Epithelial cell of prostate (primary cell): ENCODE measurements at regions not wholly inside any gene's neighbourhood (a gene's known extent, or its start where the extent isn't known, plus 50 kb on each side); places are given as distances from the start of the nearest gene placed in this dataset.
A peak's percentile ranks its signal among the peaks of the same experiment; 100 is the strongest.

Experiments
- DNase-seq: peaks from one replicate; pipeline ENCODE4 v3.0.0-alpha.2; 2011; ENCODE audit warnings: low read depth, low spot score
- H3K27ac ChIP-seq: fragments of 450-650 bp; 2 replicates; pipeline ENCODE4 v1.5.1; 2017; ENCODE audit warnings: mild to moderate bottlenecking

- DNase-seq = no peak
- no peak overlapping the region for H3K27ac ChIP-seq
Measured at GRCh38 chr21:28554660-28555475, 437.8 kb downstream of the LTN1 start.

- no peak for DNase-seq
- no peak overlapping the region for H3K27ac ChIP-seq
Measured at GRCh38 chr21:28550057-28550825, 442.4 kb downstream of the LTN1 start.

- no peak for DNase-seq
Measured at GRCh38 chr21:28548291-28548690, 444.4 kb downstream of the LTN1 start.

GRCh38 chr21:28547766-28548165 is 444.9 kb downstream of the LTN1 start:
- DNase-seq = no peak
- H3K27ac ChIP-seq = no peak overlapping the region

More at GRCh38 chr21:28548291-28548690, 444.4 kb downstream of the LTN1 start:
- H3K27ac ChIP-seq = no peak overlapping the region

GRCh38 chr21:28543975-28544374 is 448.7 kb downstream of the LTN1 start:
- no peak for DNase-seq
- no peak overlapping the region for H3K27ac ChIP-seq

- no peak overlapping the region for H3K27ac ChIP-seq
- DNase-seq = no peak
Measured at GRCh38 chr21:28541371-28542112, 451.1 kb downstream of the LTN1 start.

GRCh38 chr21:28540514-28540913 is 452.2 kb downstream of the LTN1 start:
- H3K27ac ChIP-seq = no peak overlapping the region

GRCh38 chr21:28539623-28539988 is 453.1 kb downstream of the LTN1 start:
- peak overlapping the region; percentile 27 for H3K27ac ChIP-seq
- no peak for DNase-seq

More at GRCh38 chr21:28540514-28540913, 452.2 kb downstream of the LTN1 start:
- no peak for DNase-seq

- peak; percentile 53 for DNase-seq
- H3K27ac ChIP-seq = peak overlapping the region; percentile 27
Measured at GRCh38 chr21:28538987-28539622, 453.6 kb downstream of the LTN1 start.

GRCh38 chr21:28537371-28538079 is 455.2 kb downstream of the LTN1 start:
- peak; percentile 55 for DNase-seq

GRCh38 chr21:28532446-28532845 is 460.2 kb downstream of the LTN1 start:
- H3K27ac ChIP-seq = no peak overlapping the region
- DNase-seq = no peak

More at GRCh38 chr21:28537371-28538079, 455.2 kb downstream of the LTN1 start:
- H3K27ac ChIP-seq = peak overlapping the region; percentile 27

- DNase-seq = no peak
- no peak overlapping the region for H3K27ac ChIP-seq
Measured at GRCh38 chr21:28523367-28523766, 469.3 kb downstream of the LTN1 start.

GRCh38 chr21:28522014-28522799 is 470.5 kb downstream of the LTN1 start:
- DNase-seq = no peak
- no peak overlapping the region for H3K27ac ChIP-seq

- H3K27ac ChIP-seq = no peak overlapping the region
- no peak for DNase-seq
Measured at GRCh38 chr21:28518630-28519029, 474.0 kb downstream of the LTN1 start.

- H3K27ac ChIP-seq = no peak overlapping the region
- no peak for DNase-seq
Measured at GRCh38 chr21:28516991-28517592, 475.6 kb downstream of the LTN1 start.

- no peak for DNase-seq
- H3K27ac ChIP-seq = no peak overlapping the region
Measured at GRCh38 chr21:28516021-28516420, 476.7 kb downstream of the LTN1 start.

GRCh38 chr21:28513428-28513827 is 479.2 kb downstream of the LTN1 start:
- H3K27ac ChIP-seq = no peak overlapping the region
- DNase-seq = no peak

GRCh38 chr21:28509031-28509430 is 483.6 kb downstream of the LTN1 start:
- H3K27ac ChIP-seq = no peak overlapping the region
- DNase-seq = no peak
